Transverse colon (tissue), 4 donors: ENCODE measurements at regions not wholly inside any gene's neighbourhood (a gene's known extent, or its start where the extent isn't known, plus 50 kb on each side); places are given as distances from the start of the nearest gene placed in this dataset.

Experiments used
- DNase-seq: peaks from one replicate; pipeline ENCODE4 v3.0.0-alpha.2; 2019
- H3K27ac ChIP-seq, 4 donors: fragments of 200-600 bp; sonication (generic); 2 replicates each; pipeline ENCODE4 v1.5.1; 2016 to 2018; ENCODE audit warnings: inconsistent platforms in 4 of 4
- H3K27me3 ChIP-seq: fragments of 200-600 bp; sonication (generic); 2 replicates; pipeline ENCODE4 v1.5.1; 2017; ENCODE audit warnings: inconsistent platforms
- H3K36me3 ChIP-seq, 4 donors: fragments of 200-600 bp; sonication (generic); 2 replicates each; pipeline ENCODE4 v1.5.1; 2017 to 2019; ENCODE audit warnings: inconsistent platforms in 4 of 4
- H3K4me1 ChIP-seq, 4 donors: fragments of 200-600 bp; sonication (generic); 2 replicates each; pipeline ENCODE4 v1.5.1; 2017 to 2020; ENCODE audit warnings: inconsistent platforms in 4 of 4
- H3K4me3 ChIP-seq, 4 donors: fragments of 200-600 bp; sonication (generic); 1 replicate in 1 of 4; 2 replicates in 3 of 4; pipeline versions ENCODE4 v1.5.1 to v1.6.1; 2017 to 2019; ENCODE audit warnings: inconsistent platforms in 4 of 4
- H3K9me3 ChIP-seq, 2 donors: fragments of 200-600 bp; sonication (generic); 2 replicates each; pipeline ENCODE4 v1.5.1; 2017 to 2019; ENCODE audit warnings: inconsistent platforms in 2 of 2
- EP300 ChIP-seq: sonication (generic); formaldehyde crosslinking; IDR thresholded peaks from one replicate; pipeline ENCODE4 v1.6.1; 2017; ENCODE audit warnings: antibody characterized with exemption, low read depth
- POLR2A ChIP-seq: fragments of 450-650 bp; IDR thresholded peaks from one replicate; pipeline ENCODE4 v1.6.1; 2016; ENCODE audit warnings: antibody characterized with exemption, mild to moderate bottlenecking, moderate library complexity
- POLR2AphosphoS5 ChIP-seq, 3 donors: sonication (generic); formaldehyde crosslinking; IDR thresholded peaks; one replicate each; pipeline ENCODE4 v1.6.1; 2016; ENCODE audit warnings: antibody characterized with exemption in 3 of 3
- WGBS, 2 donors: methylation state at CpG; one replicate each; pipeline ENCODE4 v1.1.5; 2018; ENCODE audit warnings: low coverage in 1 of 2; 5-methylcytosine and 5-hydroxymethylcytosine counted together
- in situ Hi-C, 4 donors: fragments of 200-750 bp; cut with MboI; loops; one replicate each; pipeline versions ENCODE4 v1.15.0 to v1.15.1; 2017; ENCODE audit warnings: low sequenced_read_pairs in 3 of 4, low pct_ligation_motif_present in 1 of 4, low pct_unique_long_range_greater_than_20kb in 1 of 4
- intact Hi-C: fragments of 100-400 bp; cut with DNase I; formaldehyde crosslinking; loops from one replicate; pipeline ENCODE4 v1.15.1; 2023; ENCODE audit warnings: low total_unique reads
- TF ChIP-seq, protein P1 (sequence below), 5 experiments: fragments of 200-600 bp in 3 of 5; fragments of 450-650 bp in 2 of 5; sonication (generic) in 3 of 5; IDR thresholded peaks; 1 replicate in 2 of 5; 2 replicates in 3 of 5; pipeline ENCODE4 v1.5.1; 2016 to 2017; ENCODE audit warnings: antibody characterized with exemption in 5 of 5, inconsistent platforms in 3 of 5, mild to moderate bottlenecking in 2 of 5, moderate library complexity in 1 of 5

- TF ChIP-seq POLR2A (no peak), EP300 (no peak), POLR2AphosphoS5 (IDR thresholded peaks at IDR 0.05) (no peak)
- TF ChIP-seq, protein P1, sequence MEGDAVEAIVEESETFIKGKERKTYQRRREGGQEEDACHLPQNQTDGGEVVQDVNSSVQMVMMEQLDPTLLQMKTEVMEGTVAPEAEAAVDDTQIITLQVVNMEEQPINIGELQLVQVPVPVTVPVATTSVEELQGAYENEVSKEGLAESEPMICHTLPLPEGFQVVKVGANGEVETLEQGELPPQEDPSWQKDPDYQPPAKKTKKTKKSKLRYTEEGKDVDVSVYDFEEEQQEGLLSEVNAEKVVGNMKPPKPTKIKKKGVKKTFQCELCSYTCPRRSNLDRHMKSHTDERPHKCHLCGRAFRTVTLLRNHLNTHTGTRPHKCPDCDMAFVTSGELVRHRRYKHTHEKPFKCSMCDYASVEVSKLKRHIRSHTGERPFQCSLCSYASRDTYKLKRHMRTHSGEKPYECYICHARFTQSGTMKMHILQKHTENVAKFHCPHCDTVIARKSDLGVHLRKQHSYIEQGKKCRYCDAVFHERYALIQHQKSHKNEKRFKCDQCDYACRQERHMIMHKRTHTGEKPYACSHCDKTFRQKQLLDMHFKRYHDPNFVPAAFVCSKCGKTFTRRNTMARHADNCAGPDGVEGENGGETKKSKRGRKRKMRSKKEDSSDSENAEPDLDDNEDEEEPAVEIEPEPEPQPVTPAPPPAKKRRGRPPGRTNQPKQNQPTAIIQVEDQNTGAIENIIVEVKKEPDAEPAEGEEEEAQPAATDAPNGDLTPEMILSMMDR (IDR thresholded peaks at IDR 0.05) = no peak
- intact Hi-C loops = no loop called here
- in situ Hi-C loops = no loop called here
Observed at GRCh38 chr7:19508124-19508523, 200.7 kb downstream of the POLR1F start.

GRCh38 chr7:19491821-19492452, 216.9 kb downstream of the POLR1F start:
- 49 to 58% methylated on average over 7 of the region's 7 CpGs for WGBS, 2 donors
- H3K27me3 ChIP-seq = no peaks in the 10 kb centered on the region
- H3K27ac ChIP-seq = no peak overlapping the region
- in situ Hi-C loops = no loop called here
- no peak for DNase-seq
- H3K9me3 ChIP-seq = no peaks in the 10 kb centered on the region
- no peaks in the 10 kb centered on the region for H3K4me1 ChIP-seq
- H3K36me3 ChIP-seq = no peaks in the 10 kb centered on the region
- no peak overlapping the region for H3K4me3 ChIP-seq
- TF ChIP-seq, protein P1 (IDR thresholded peaks at IDR 0.05) = peak in 3 of 5 experiments; percentile 19 to 34 (median 31)
- no peak for TF ChIP-seq EP300
- intact Hi-C loops = no loop called here

More at GRCh38 chr7:19508124-19508523, 200.7 kb downstream of the POLR1F start:
- Histone ChIP-seq H3K4me3 (no peak overlapping the region), H3K4me1 (no peaks in the 10 kb centered on the region), H3K36me3 (no peaks in the 10 kb centered on the region), H3K9me3 (no peaks in the 10 kb centered on the region), H3K27ac (no peak overlapping the region), H3K27me3 (no peaks in the 10 kb centered on the region)
- 62 to 72% methylated on average over 2 of the region's 2 CpGs for WGBS, 2 donors
- no peak for DNase-seq

DNA sequence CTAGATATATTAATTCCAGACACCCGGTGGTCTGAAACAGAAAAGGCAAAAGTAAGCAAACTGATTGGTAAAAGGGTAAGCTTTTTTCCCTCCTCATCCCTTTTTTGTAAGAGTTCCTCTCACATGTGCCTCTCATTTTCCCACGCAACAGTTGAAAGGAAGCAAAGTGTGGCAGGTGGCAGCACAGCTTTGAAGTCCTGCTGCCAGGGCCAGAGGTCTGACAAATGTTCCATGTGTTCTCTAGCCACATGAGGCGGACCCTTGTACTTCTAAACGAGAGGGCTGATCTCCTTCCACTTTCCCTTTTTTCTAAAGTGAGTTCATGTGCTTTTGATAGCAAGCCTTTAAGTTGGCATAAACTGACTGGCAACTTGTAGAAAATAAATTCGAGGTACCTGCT, 217.5 kb downstream of the POLR1F start:
- in situ Hi-C loops = no loop called here
- intact Hi-C loops = no loop called here
- Histone ChIP-seq H3K36me3 (no peaks in the 10 kb centered on the region), H3K27me3 (no peaks in the 10 kb centered on the region), H3K9me3 (no peaks in the 10 kb centered on the region), H3K4me3 (no peak overlapping the region), H3K4me1 (no peaks in the 10 kb centered on the region), H3K27ac (no peak overlapping the region)
- TF ChIP-seq EP300 (no peak), POLR2AphosphoS5 (IDR thresholded peaks at IDR 0.05) (no peak)
- TF ChIP-seq, protein P1 (IDR thresholded peaks at IDR 0.05) = no peak
- DNase-seq = no peak
- 70 to 77% methylated on average over 5 of the region's 5 CpGs for WGBS, 2 donors

- Histone ChIP-seq H3K4me3 (no peak overlapping the region), H3K36me3 (no peaks in the 10 kb centered on the region), H3K9me3 (no peaks in the 10 kb centered on the region), H3K4me1 (no peaks in the 10 kb centered on the region), H3K27ac (no peak overlapping the region), H3K27me3 (no peaks in the 10 kb centered on the region)
- intact Hi-C loops (no loop called here), in situ Hi-C loops (no loop called here)
- no peak for DNase-seq
- TF ChIP-seq, protein P1 (IDR thresholded peaks at IDR 0.05) = no peak
- TF ChIP-seq EP300 = no peak
- no peak for TF ChIP-seq POLR2A
- TF ChIP-seq POLR2AphosphoS5 (IDR thresholded peaks at IDR 0.05) = no peak
- WGBS, 2 donors = 72% methylated on average over 3 of the region's 3 CpGs; no CpG with 5 or more reads in 1 of the 2 donors
Observed at GRCh38 chr7:19489162-19489820, 219.5 kb downstream of the POLR1F start.
